ENCODE measurements at regions not wholly inside any gene's neighbourhood (a gene's known extent, or its start where the extent isn't known, plus 50 kb on each side); places are given as distances from the start of the nearest gene placed in this dataset.

GRCh38 chr1:34696981-34697380, 57.9 kb upstream of the GJB5 start:
- H3K56ac ChIP-seq (ENCODE audit: insufficient read length, low read depth, low read length): no peak overlapping the region
- no peak overlapping the region for H2BK15ac ChIP-seq (ENCODE audit: low read depth, low read length)
- H2BK20ac ChIP-seq (ENCODE audit: low read depth, low read length, poor library complexity, severe bottlenecking): no peak overlapping the region
- H3K9ac ChIP-seq (ENCODE audit: extremely low read depth, insufficient read length, low read length): no peak overlapping the region
- no peak overlapping the region for H3T11ph ChIP-seq (ENCODE audit: low read length)
- Mint-ChIP-seq H3K36me3 (ENCODE audit: insufficient read depth in 1 of 3, low read depth in 3 of 3) (no peaks in the 10 kb centered on the region), H3K27ac (no peak overlapping the region), H3K4me1 (no peaks in the 10 kb centered on the region), H3K9me3 (no peaks in the 10 kb centered on the region; a peak in 1 of 5 replicates), H3K27me3 (ENCODE audit: low read depth) (peaks cover 13% of the 10 kb centered on the region), H3K4me3 (no peak overlapping the region)
- no peak overlapping the region for H3K14ac ChIP-seq (ENCODE audit: insufficient read depth, low read length)
- no peak overlapping the region for H3K23ac ChIP-seq (ENCODE audit: insufficient read length, low read depth, low read length)
- WGBS (ENCODE audit: extremely low coverage, insufficient read length, low lambda C conversion rate): no CpG with 5 or more reads among the region's 5 CpGs
- no peak overlapping the region for H2BK120ac ChIP-seq (ENCODE audit: low read depth, low read length, poor library complexity, severe bottlenecking)
- no peak for DNase-seq
- H3K27ac ChIP-seq (ENCODE audit: insufficient read length, low read depth, low read length): no peak overlapping the region
- no peak overlapping the region for H2BK5ac ChIP-seq (ENCODE audit: insufficient read length, low read length)
- H4K91ac ChIP-seq (ENCODE audit: insufficient read length, low read depth, low read length): no peak overlapping the region
- H3K23me2 ChIP-seq (ENCODE audit: insufficient read length, low read depth, low read length, poor library complexity, severe bottlenecking): no peaks in the 10 kb centered on the region
- no peaks in the 10 kb centered on the region for H4K20me1 ChIP-seq (ENCODE audit: control insufficient read depth, insufficient read depth, insufficient read length)
- no peak overlapping the region for H2BK12ac ChIP-seq (ENCODE audit: insufficient read length, low read depth, low read length)
- H2AK5ac ChIP-seq (ENCODE audit: insufficient read length, low read length): no peak overlapping the region
- H3K27me3 ChIP-seq (ENCODE audit: insufficient read depth, low read length): no peaks in the 10 kb centered on the region; the same call in 1 of the 2 replicates
- TF ChIP-seq, protein P1, sequence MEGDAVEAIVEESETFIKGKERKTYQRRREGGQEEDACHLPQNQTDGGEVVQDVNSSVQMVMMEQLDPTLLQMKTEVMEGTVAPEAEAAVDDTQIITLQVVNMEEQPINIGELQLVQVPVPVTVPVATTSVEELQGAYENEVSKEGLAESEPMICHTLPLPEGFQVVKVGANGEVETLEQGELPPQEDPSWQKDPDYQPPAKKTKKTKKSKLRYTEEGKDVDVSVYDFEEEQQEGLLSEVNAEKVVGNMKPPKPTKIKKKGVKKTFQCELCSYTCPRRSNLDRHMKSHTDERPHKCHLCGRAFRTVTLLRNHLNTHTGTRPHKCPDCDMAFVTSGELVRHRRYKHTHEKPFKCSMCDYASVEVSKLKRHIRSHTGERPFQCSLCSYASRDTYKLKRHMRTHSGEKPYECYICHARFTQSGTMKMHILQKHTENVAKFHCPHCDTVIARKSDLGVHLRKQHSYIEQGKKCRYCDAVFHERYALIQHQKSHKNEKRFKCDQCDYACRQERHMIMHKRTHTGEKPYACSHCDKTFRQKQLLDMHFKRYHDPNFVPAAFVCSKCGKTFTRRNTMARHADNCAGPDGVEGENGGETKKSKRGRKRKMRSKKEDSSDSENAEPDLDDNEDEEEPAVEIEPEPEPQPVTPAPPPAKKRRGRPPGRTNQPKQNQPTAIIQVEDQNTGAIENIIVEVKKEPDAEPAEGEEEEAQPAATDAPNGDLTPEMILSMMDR (conservative IDR thresholded peaks at IDR 0.05): no peak
- H3K79me2 ChIP-seq (ENCODE audit: insufficient read depth, low read length): no peaks in the 10 kb centered on the region
- H3K18ac ChIP-seq (ENCODE audit: insufficient read length, low read depth, low read length): no peak overlapping the region
- H3K79me1 ChIP-seq (ENCODE audit: insufficient read depth, low read depth, low read length, poor library complexity, severe bottlenecking): no peaks in the 10 kb centered on the region
- no peak overlapping the region for H3K4ac ChIP-seq (ENCODE audit: low read depth, low read length)
- H2AFZ ChIP-seq (ENCODE audit: low read length): no peak overlapping the region
- no peaks in the 10 kb centered on the region for H3K4me1 ChIP-seq (ENCODE audit: insufficient read depth, low read length)
- H3K4me2 ChIP-seq (ENCODE audit: insufficient read depth, insufficient read length, low read length): no peak overlapping the region
- no peaks in the 10 kb centered on the region for H3K9me3 ChIP-seq (ENCODE audit: control insufficient read depth, low read depth, low read length)
- H4K8ac ChIP-seq (replicated peaks; ENCODE audit: insufficient read length, low read depth, low read length): no peak overlapping the region
- no peak overlapping the region for H4K5ac ChIP-seq (ENCODE audit: insufficient read length, low read depth, low read length)

Measured in H9 (cell line).